Sigmoid colon (tissue), 6 donors: ENCODE measurements at regions not wholly inside any gene's neighbourhood (a gene's known extent, or its start where the extent isn't known, plus 50 kb on each side); places are given as distances from the start of the nearest gene placed in this dataset.

Source experiments
- DNase-seq: peaks from one replicate; pipeline ENCODE4 v3.0.0-alpha.2; 2019
- H3K27ac ChIP-seq, 4 donors: fragments of 200-600 bp; sonication (generic); one replicate each; pipeline ENCODE4 v1.5.1; 2016 to 2019; ENCODE audit warnings: mild to moderate bottlenecking in 1 of 4
- H3K27me3 ChIP-seq, 3 donors: fragments of 200-600 bp; sonication (generic); one replicate each; pipeline ENCODE4 v1.5.1; 2019; ENCODE audit warnings: mild to moderate bottlenecking in 1 of 3
- H3K36me3 ChIP-seq, 4 donors: fragments of 200-600 bp; sonication (generic); one replicate each; pipeline ENCODE4 v1.5.1; 2016 to 2019
- H3K4me1 ChIP-seq, 4 donors: fragments of 200-600 bp; sonication (generic); one replicate each; pipeline ENCODE4 v1.5.1; 2017 to 2019
- H3K4me3 ChIP-seq, 4 donors: fragments of 200-600 bp; sonication (generic); one replicate each; pipeline ENCODE4 v1.5.1; 2017 to 2019; ENCODE audit warnings: mild to moderate bottlenecking in 2 of 4, moderate library complexity in 1 of 4
- H3K9me3 ChIP-seq, 4 donors: fragments of 200-600 bp in 3 of 4; sonication (generic) in 3 of 4; one replicate each; pipeline versions ENCODE4 v1.5.1 to v1.6.1; 2013 to 2019
- EP300 ChIP-seq, 4 donors: sonication (generic); formaldehyde crosslinking; IDR thresholded peaks; one replicate each; pipeline ENCODE4 v1.6.1; 2017; ENCODE audit warnings: antibody characterized with exemption in 4 of 4
- POLR2A ChIP-seq, 2 donors: fragments of 450-650 bp; IDR thresholded peaks; one replicate each; pipeline ENCODE4 v1.6.1; 2016; ENCODE audit warnings: antibody characterized with exemption in 2 of 2, mild to moderate bottlenecking in 2 of 2, moderate library complexity in 2 of 2
- POLR2AphosphoS5 ChIP-seq, 4 donors: sonication (generic); formaldehyde crosslinking; IDR thresholded peaks; one replicate each; pipeline ENCODE4 v1.6.1; 2017; ENCODE audit warnings: antibody characterized with exemption in 4 of 4
- WGBS, 2 donors: extraction: QIAGEN DNeasy Blood & Tissue Kit; methylation state at CpG; one replicate each; pipeline ENCODE4 v1.1.7; 2013; 5-methylcytosine and 5-hydroxymethylcytosine counted together
- intact Hi-C: fragments of 100-400 bp; cut with DNase I; formaldehyde crosslinking; loops from one replicate; pipeline ENCODE4 v1.15.1; 2023
- TF ChIP-seq, protein P1 (sequence below), 4 experiments: fragments of 450-650 bp in 3 of 4; fragments of 200-600 bp in 1 of 4; IDR thresholded peaks; one replicate each; pipeline ENCODE4 v1.5.1; 2016 to 2019; ENCODE audit warnings: antibody characterized with exemption in 4 of 4, mild to moderate bottlenecking in 3 of 4, moderate library complexity in 2 of 4
- donor health status: healthy with polysubstance abuse.
- donor health status: healthy.

DNA sequence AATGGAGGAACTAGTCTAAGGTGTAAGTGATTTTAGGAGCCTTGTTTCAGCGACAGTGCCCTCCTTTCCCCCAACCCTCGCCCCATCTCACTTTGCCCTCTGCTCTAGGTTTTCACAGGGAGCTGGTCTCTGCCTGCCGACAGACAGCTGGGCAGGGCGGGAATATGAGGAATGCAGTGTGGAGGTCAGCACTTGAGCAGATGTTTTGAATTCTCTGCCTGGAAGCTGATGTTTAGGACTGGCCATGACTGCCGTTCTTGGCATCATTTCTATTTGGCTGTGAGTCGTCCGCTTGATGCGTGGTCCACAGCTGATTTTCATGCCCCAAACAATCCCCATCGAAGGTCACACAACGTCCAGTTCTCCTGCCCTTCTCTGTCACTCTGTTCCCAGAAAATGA, 55.1 kb upstream of the SIX3 start:
- intact Hi-C loops = no loop called here
- Histone ChIP-seq H3K27ac (no peak overlapping the region), H3K27me3 (peaks cover 0 to 14% (median 0%) of the 10 kb centered on the region in 3 donors), H3K36me3 (no peaks in the 10 kb centered on the region), H3K4me1 (no peaks in the 10 kb centered on the region), H3K9me3 (no peaks in the 10 kb centered on the region), H3K4me3 (no peak overlapping the region)
- DNase-seq = no peak
- TF ChIP-seq POLR2A (IDR thresholded peaks at IDR 0.05) (no peak), POLR2AphosphoS5 (IDR thresholded peaks at IDR 0.05) (no peak), EP300 (IDR thresholded peaks at IDR 0.05) (no peak)
- TF ChIP-seq, protein P1, sequence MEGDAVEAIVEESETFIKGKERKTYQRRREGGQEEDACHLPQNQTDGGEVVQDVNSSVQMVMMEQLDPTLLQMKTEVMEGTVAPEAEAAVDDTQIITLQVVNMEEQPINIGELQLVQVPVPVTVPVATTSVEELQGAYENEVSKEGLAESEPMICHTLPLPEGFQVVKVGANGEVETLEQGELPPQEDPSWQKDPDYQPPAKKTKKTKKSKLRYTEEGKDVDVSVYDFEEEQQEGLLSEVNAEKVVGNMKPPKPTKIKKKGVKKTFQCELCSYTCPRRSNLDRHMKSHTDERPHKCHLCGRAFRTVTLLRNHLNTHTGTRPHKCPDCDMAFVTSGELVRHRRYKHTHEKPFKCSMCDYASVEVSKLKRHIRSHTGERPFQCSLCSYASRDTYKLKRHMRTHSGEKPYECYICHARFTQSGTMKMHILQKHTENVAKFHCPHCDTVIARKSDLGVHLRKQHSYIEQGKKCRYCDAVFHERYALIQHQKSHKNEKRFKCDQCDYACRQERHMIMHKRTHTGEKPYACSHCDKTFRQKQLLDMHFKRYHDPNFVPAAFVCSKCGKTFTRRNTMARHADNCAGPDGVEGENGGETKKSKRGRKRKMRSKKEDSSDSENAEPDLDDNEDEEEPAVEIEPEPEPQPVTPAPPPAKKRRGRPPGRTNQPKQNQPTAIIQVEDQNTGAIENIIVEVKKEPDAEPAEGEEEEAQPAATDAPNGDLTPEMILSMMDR (IDR thresholded peaks at IDR 0.05) = no peak
- 65 to 82% methylated on average over 10 of the region's 10 CpGs for WGBS, 2 donors

DNA sequence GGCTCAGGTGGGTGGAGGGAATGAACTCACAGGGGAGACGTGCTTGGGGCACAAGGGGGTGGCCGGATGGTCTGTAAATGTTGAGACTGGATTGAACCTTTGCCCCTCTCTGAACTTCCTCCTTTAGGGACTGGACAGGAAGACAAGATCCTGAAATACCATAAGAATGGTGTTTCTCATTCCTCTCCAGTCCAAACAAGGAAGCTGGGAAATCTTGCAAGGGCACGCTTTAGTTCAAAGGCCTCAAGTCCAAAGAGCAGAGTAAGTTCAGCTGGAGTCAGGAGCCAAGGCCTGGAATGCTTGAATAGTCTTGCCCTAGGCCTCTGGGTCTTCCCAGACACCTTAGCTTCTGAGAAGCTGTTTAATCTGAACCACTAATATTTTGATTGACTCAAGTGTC, 52.4 kb upstream of the SIX3 start:
- Histone ChIP-seq H3K4me3 (no peak overlapping the region), H3K9me3 (no peaks in the 10 kb centered on the region), H3K36me3 (no peaks in the 10 kb centered on the region), H3K27ac (no peak overlapping the region), H3K27me3 (peaks cover 0 to 4% (median 0%) of the 10 kb centered on the region in 3 donors), H3K4me1 (no peaks in the 10 kb centered on the region)
- intact Hi-C loops = no loop called here
- TF ChIP-seq, protein P1 (IDR thresholded peaks at IDR 0.05) = no peak
- TF ChIP-seq POLR2A (IDR thresholded peaks at IDR 0.05) = no peak
- no peak for TF ChIP-seq EP300 (IDR thresholded peaks at IDR 0.05)
- TF ChIP-seq POLR2AphosphoS5 (IDR thresholded peaks at IDR 0.05) = no peak
- no peak for DNase-seq
- 49 to 86% methylated on average over 3 of the region's 3 CpGs for WGBS, 2 donors
